Spleen (tissue), 11 donors: ENCODE measurements at regions not wholly inside any gene's neighbourhood (a gene's known extent, or its start where the extent isn't known, plus 50 kb on each side); places are given as distances from the start of the nearest gene placed in this dataset.
A peak's percentile ranks its signal among the peaks of the same experiment; 100 is the strongest.

Experiments
- DNase-seq: peaks from one replicate; pipeline ENCODE4 v3.0.0-alpha.2; 2020
- H3K27ac ChIP-seq, 8 donors: fragments of 200-600 bp; sonication (generic) in 7 of 8; 1 replicate in 4 of 8; 2 replicates in 4 of 8; pipeline versions ENCODE4 v1.5.0 to v1.8.0; 2016 to 2021; ENCODE audit warnings: inconsistent platforms in 4 of 8, mild to moderate bottlenecking in 4 of 8, moderate library complexity in 1 of 8
- H3K27me3 ChIP-seq, 7 donors: fragments of 200-600 bp; sonication (generic) in 6 of 7; replicated peaks in 1 of 7; 1 replicate in 4 of 7; 2 replicates in 3 of 7; pipeline versions ENCODE4 v1.5.0 to v1.8.0; 2016 to 2021; ENCODE audit warnings: inconsistent platforms in 3 of 7, mild to moderate bottlenecking in 1 of 7
- H3K36me3 ChIP-seq, 6 donors: fragments of 200-600 bp; sonication (generic) in 5 of 6; 1 replicate in 4 of 6; 2 replicates in 2 of 6; pipeline versions ENCODE4 v1.5.0 to v1.8.0; 2016 to 2021; ENCODE audit warnings: inconsistent platforms in 2 of 6
- H3K4me1 ChIP-seq, 6 donors: fragments of 200-600 bp; sonication (generic) in 5 of 6; 1 replicate in 3 of 6; 2 replicates in 3 of 6; pipeline versions ENCODE4 v1.5.0 to v1.8.0; 2016 to 2021; ENCODE audit warnings: inconsistent platforms in 3 of 6
- H3K4me3 ChIP-seq, 8 donors: fragments of 200-600 bp; sonication (generic) in 7 of 8; 1 replicate in 4 of 8; 2 replicates in 4 of 8; pipeline versions ENCODE4 v1.5.0 to v1.8.0; 2016 to 2021; ENCODE audit warnings: inconsistent platforms in 4 of 8, mild to moderate bottlenecking in 4 of 8, moderate library complexity in 2 of 8
- H3K9me3 ChIP-seq, 8 donors: fragments of 200-600 bp; sonication (generic) in 7 of 8; 1 replicate in 4 of 8; 2 replicates in 4 of 8; pipeline versions ENCODE4 v1.5.0 to v1.8.0; 2016 to 2021; ENCODE audit warnings: inconsistent platforms in 4 of 8
- CTCF ChIP-seq, 11 experiments: fragments of 200-600 bp in 7 of 11; fragments of 450-650 bp in 4 of 11; sonication (generic) in 4 of 11; IDR thresholded peaks in 8 of 11; conservative IDR thresholded peaks in 3 of 11; 1 replicate in 7 of 11; 2 replicates in 4 of 11; pipeline versions ENCODE4 v1.4.0 to v1.8.0; 2016 to 2021; ENCODE audit warnings: antibody characterized with exemption in 11 of 11, inconsistent platforms in 4 of 11, mild to moderate bottlenecking in 1 of 11
- POLR2A ChIP-seq, 3 donors: fragments of 450-650 bp; IDR thresholded peaks; one replicate each; pipeline ENCODE4 v1.5.1; 2017; ENCODE audit warnings: antibody characterized with exemption in 3 of 3, mild to moderate bottlenecking in 1 of 3
- POLR2AphosphoS5 ChIP-seq, 3 donors: sonication (generic); formaldehyde crosslinking; IDR thresholded peaks; one replicate each; pipeline ENCODE4 v1.5.1; 2017; ENCODE audit warnings: antibody characterized with exemption in 3 of 3
- WGBS, 5 donors: extraction: QIAGEN DNeasy Blood & Tissue Kit in 3 of 5; methylation state at CpG; one replicate each; pipeline versions ENCODE4 v1.1.5 to v1.1.7; 2013 to 2018; 5-methylcytosine and 5-hydroxymethylcytosine counted together
- intact Hi-C: fragments of 100-400 bp; cut with DNase I; formaldehyde crosslinking; loops from one replicate; pipeline ENCODE4 v1.15.0; 2023; ENCODE audit warnings: low total_unique reads
- donor health status: healthy with polysubstance abuse.
- donor health status: DM: no; HTN: no; CAD: no; lungs with moderate emphysema.
- donor health status: DM: no; HTN: no; CAD: no.
- donor health status: Bipolar disorder and iron deficiency.
- donor health status: healthy.
- donor health status: DM: no; HTN: no; CAD: no.
- donor health status: DM: yes; HTN: yes; CAD: no.

DNA sequence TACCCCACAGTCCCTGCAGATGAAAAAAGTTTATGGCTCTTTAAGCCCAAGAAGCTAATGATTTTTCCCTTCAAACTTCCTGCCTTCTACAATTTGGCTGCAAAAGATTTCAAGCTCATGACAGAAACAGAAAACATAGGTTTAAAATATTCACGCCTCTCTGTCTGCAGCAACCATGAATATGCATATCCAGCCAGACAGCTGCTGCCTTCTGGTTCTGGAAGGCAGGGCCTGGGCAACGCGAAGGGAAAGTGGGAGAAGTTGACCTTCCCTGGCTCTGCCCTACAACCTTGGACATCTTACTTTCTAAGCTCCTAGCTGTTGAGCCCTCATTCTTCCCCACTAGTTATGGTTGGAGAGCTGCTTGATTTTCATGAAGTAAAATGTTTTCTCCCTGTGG is 64.8 kb upstream of the CLINT1 start:
- TF ChIP-seq CTCF (IDR thresholded peaks at IDR 0.05 in 8 of 11, conservative IDR thresholded peaks at IDR 0.05 in 3 of 11) (no peak), POLR2AphosphoS5 (IDR thresholded peaks at IDR 0.05) (no peak), POLR2A (IDR thresholded peaks at IDR 0.05) (no peak)
- intact Hi-C loops = no loop called here
- no peak for DNase-seq
- H3K27ac ChIP-seq = no peak overlapping the region
- peaks cover 3 to 18% (median 14%) of the 10 kb centered on the region in 6 donors for H3K4me1 ChIP-seq
- H3K9me3 ChIP-seq = no peaks in the 10 kb centered on the region
- H3K36me3 ChIP-seq = no peaks in the 10 kb centered on the region
- H3K27me3 ChIP-seq = no peaks in the 10 kb centered on the region
- H3K4me3 ChIP-seq = no peak overlapping the region
- WGBS, 5 donors = 76 to 91% (median 88%) methylated on average over 3 of the region's 3 CpGs

- Histone ChIP-seq H3K36me3 (no peaks in the 10 kb centered on the region), H3K4me1 (peaks cover 3 to 28% (median 23%) of the 10 kb centered on the region in 6 donors), H3K27ac (no peak overlapping the region), H3K27me3 (no peaks in the 10 kb centered on the region), H3K4me3 (no peak overlapping the region), H3K9me3 (no peaks in the 10 kb centered on the region)
- intact Hi-C loops = no loop called here
- WGBS, 5 donors = 95 to 99% (median 97%) methylated on average over 4 of the region's 4 CpGs
- DNase-seq = no peak
- TF ChIP-seq CTCF (IDR thresholded peaks at IDR 0.05 in 8 of 11, conservative IDR thresholded peaks at IDR 0.05 in 3 of 11) (no peak), POLR2AphosphoS5 (IDR thresholded peaks at IDR 0.05) (no peak), POLR2A (IDR thresholded peaks at IDR 0.05) (no peak)
These were observed 63.1 kb upstream of the CLINT1 start for GRCh38 chr5:157922026-157922425.

- no peaks in the 10 kb centered on the region for H3K36me3 ChIP-seq
- intact Hi-C loops = no loop called here
- H3K27me3 ChIP-seq = no peaks in the 10 kb centered on the region
- TF ChIP-seq POLR2A (IDR thresholded peaks at IDR 0.05) (no peak), CTCF (IDR thresholded peaks at IDR 0.05 in 8 of 11, conservative IDR thresholded peaks at IDR 0.05 in 3 of 11) (no peak), POLR2AphosphoS5 (IDR thresholded peaks at IDR 0.05) (no peak)
- WGBS, 5 donors = 90 to 100% (median 95%) methylated on average over 3 of the region's 3 CpGs
- H3K4me3 ChIP-seq = no peak overlapping the region
- no peak for DNase-seq
- H3K27ac ChIP-seq = no peak overlapping the region
- H3K4me1 ChIP-seq = peaks cover 3 to 29% (median 23%) of the 10 kb centered on the region in 6 donors
- H3K9me3 ChIP-seq = no peaks in the 10 kb centered on the region
These were observed 61.9 kb upstream of the CLINT1 start for GRCh38 chr5:157920828-157921170.

- TF ChIP-seq CTCF (IDR thresholded peaks at IDR 0.05 in 8 of 11, conservative IDR thresholded peaks at IDR 0.05 in 3 of 11) (no peak), POLR2AphosphoS5 (IDR thresholded peaks at IDR 0.05) (no peak), POLR2A (IDR thresholded peaks at IDR 0.05) (no peak)
- intact Hi-C loops = no loop called here
- Histone ChIP-seq H3K27me3 (no peaks in the 10 kb centered on the region), H3K4me3 (peak overlapping the region in 2 of 8 donors; percentile 5 to 40), H3K27ac (peak overlapping the region in 3 of 8 donors; percentile 34 to 66 (median 44)), H3K4me1 (peaks cover 3 to 29% (median 23%) of the 10 kb centered on the region in 6 donors), H3K36me3 (no peaks in the 10 kb centered on the region), H3K9me3 (no peaks in the 10 kb centered on the region)
- 20 to 40% (median 26%) methylated on average over 19 of the region's 19 CpGs for WGBS, 5 donors
- no peak for DNase-seq
These were observed 60.1 kb upstream of the CLINT1 start for GRCh38 chr5:157918811-157919742.
